HCT116 (cell line): ENCODE measurements at regions not wholly inside any gene's neighbourhood (a gene's known extent, or its start where the extent isn't known, plus 50 kb on each side); places are given as distances from the start of the nearest gene placed in this dataset.

Source experiments
- ATAC-seq: fragments of 200-7000 bp; cut with Tn5 transposase; 2 replicates; pipeline ENCODE4 v1.9.1; 2020; ENCODE audit warnings: mild to moderate bottlenecking, moderate library complexity
- BruUV-seq: library from RNA; stranded (reverse); fragments of 400-500 nt; replicated peaks from 2 replicates; lab custom pipeline; 2021; lab: Mats Ljungman, UMichigan
- CTCF ChIA-PET: fragments of 300-600 bp; sonication (Branson Sonifier 250); formaldehyde crosslinking; loops from one replicate; lab custom pipeline; 2021; ENCODE audit warnings: antibody characterized with exemption; lab: Charles Lee
- POLR2A ChIA-PET: fragments of 300-600, 350-600 bp; sonication (Branson Sonifier 250); formaldehyde crosslinking; loops from one replicate; lab custom pipeline; 2021; ENCODE audit warnings: antibody characterized with exemption; lab: Charles Lee
- RAD21 ChIA-PET, 2 experiments: fragments of 300-600 bp; sonication (Branson Sonifier 250); formaldehyde crosslinking; loops; one replicate each; lab custom pipeline; 2023; ENCODE audit warnings: low total read pairs in 2 of 2; ENCODE audit not compliant: uncharacterized antibody in 2 of 2, unreplicated experiment in 2 of 2, low non-redundant PET in 1 of 2; lab: Charles Lee
- DNase-seq: peaks from one replicate; pipeline ENCODE4 v3.0.0-alpha.2; 2010; ENCODE audit warnings: low read depth, low spot score
- H2AFZ ChIP-seq: fragments of 200-600 bp; shearing (Covaris generic), sonication (generic); 2 replicates; pipeline ENCODE4 v1.6.1; 2017; ENCODE audit warnings: low read depth, mixed run types, mixed read lengths, antibody characterized with exemption, low read length; ENCODE audit not compliant: poor library complexity, severe bottlenecking
- H3K27ac ChIP-seq: 2 replicates; pipeline ENCODE4 v1.5.1; 2012; ENCODE audit warnings: low read depth, low read length
- H3K27me3 ChIP-seq: fragments of 200-600 bp; sonication (generic); 2 replicates; pipeline ENCODE4 v1.6.1; 2016; ENCODE audit warnings: mixed run types, low read length, mixed read lengths; ENCODE audit not compliant: insufficient read depth
- H3K36me3 ChIP-seq, 2 experiments: fragments of 200-500 bp in 1 of 2; fragments of 200-600 bp in 1 of 2; sonication (Bioruptor generic) in 1 of 2; sonication (generic) in 1 of 2; 2 replicates each; pipeline versions ENCODE4 v1.5.1 to v1.6.1; 2014 to 2016; ENCODE audit warnings: low read length in 2 of 2, inconsistent platforms in 1 of 2, mixed read lengths in 1 of 2, mixed run types in 1 of 2; ENCODE audit not compliant: insufficient read depth in 2 of 2, control insufficient read depth in 1 of 2
- H3K4me1 ChIP-seq, 2 experiments: fragments of 200-600 bp in 1 of 2; sonication (generic) in 1 of 2; 2 replicates each; pipeline versions ENCODE4 v1.5.1 to v1.6.1; 2012 to 2017; ENCODE audit warnings: low read length in 2 of 2, inconsistent platforms in 1 of 2, mild to moderate bottlenecking in 1 of 2, mixed read lengths in 1 of 2, mixed run types in 1 of 2, moderate library complexity in 1 of 2; ENCODE audit not compliant: insufficient read depth in 2 of 2, control insufficient read depth in 1 of 2
- H3K4me2 ChIP-seq: fragments of 200-600 bp; sonication (generic); 2 replicates; pipeline ENCODE4 v1.6.1; 2017; ENCODE audit warnings: mixed run types, low read length, mixed read lengths
- H3K4me3 ChIP-seq, 2 experiments: fragments of 200-600 bp in 1 of 2; sonication (generic) in 1 of 2; replicated peaks in 1 of 2; 2 replicates each; pipeline ENCODE4 v1.5.1; 2011 to 2016; ENCODE audit warnings: low read length in 2 of 2, control low read depth in 1 of 2, low read depth in 1 of 2, mild to moderate bottlenecking in 1 of 2, mixed read lengths in 1 of 2, mixed run types in 1 of 2
- H3K79me2 ChIP-seq: fragments of 200-600 bp; sonication (generic); 2 replicates; pipeline ENCODE4 v1.6.1; 2017; ENCODE audit warnings: mild to moderate bottlenecking, mixed run types, low read length, moderate library complexity, mixed read lengths; ENCODE audit not compliant: insufficient read depth
- H3K9ac ChIP-seq: fragments of 200-600 bp; sonication (generic); 2 replicates; pipeline ENCODE4 v1.6.1; 2016; ENCODE audit warnings: low read length, mixed read lengths
- H3K9me2 ChIP-seq: fragments of 200-600 bp; sonication (generic), shearing (Covaris generic); 2 replicates; pipeline ENCODE4 v1.6.1; 2017; ENCODE audit warnings: mixed run types, mild to moderate bottlenecking, moderate library complexity; ENCODE audit not compliant: insufficient read depth
- H3K9me3 ChIP-seq, 2 experiments: fragments of 200-500 bp in 1 of 2; fragments of 200-600 bp in 1 of 2; sonication (Bioruptor generic) in 1 of 2; sonication (generic) in 1 of 2; 2 replicates each; pipeline ENCODE4 v1.6.1; 2014 to 2017; ENCODE audit warnings: low read length in 2 of 2, mixed read lengths in 2 of 2, inconsistent platforms in 1 of 2, low read depth in 1 of 2, mild to moderate bottlenecking in 1 of 2, mixed run types in 1 of 2, moderate library complexity in 1 of 2; ENCODE audit not compliant: control insufficient read depth in 1 of 2, insufficient read depth in 1 of 2
- H4K20me1 ChIP-seq: fragments of 200-600 bp; sonication (generic), shearing (Covaris generic); 2 replicates; pipeline ENCODE4 v1.6.1; 2017; ENCODE audit warnings: mixed run types, mild to moderate bottlenecking, moderate library complexity; ENCODE audit not compliant: insufficient read depth
- CEBPB ChIP-seq: IDR thresholded peaks from 2 replicates; pipeline ENCODE4 v1.6.1; 2012; ENCODE audit warnings: low read depth
- EGR1 ChIP-seq: IDR thresholded peaks from 2 replicates; pipeline ENCODE4 v1.6.1; 2012; ENCODE audit warnings: low read depth
- EZH2phosphoT487 ChIP-seq: fragments of 200-600 bp; IDR thresholded peaks from 2 replicates; pipeline ENCODE4 v1.6.1; 2018; ENCODE audit warnings: antibody characterized with exemption, borderline replicate concordance
- JUND ChIP-seq: IDR thresholded peaks from 2 replicates; pipeline ENCODE4 v1.6.1; 2012
- MAX ChIP-seq: IDR thresholded peaks from 2 replicates; pipeline ENCODE4 v1.6.1; 2012
- POLR2AphosphoS5 ChIP-seq: IDR thresholded peaks from 2 replicates; pipeline ENCODE4 v1.6.1; 2011; ENCODE audit warnings: mild to moderate bottlenecking, low read depth, low read length, moderate library complexity
- RAD21 ChIP-seq: IDR thresholded peaks from 2 replicates; pipeline ENCODE4 v1.6.1; 2012; ENCODE audit warnings: low read depth, mild to moderate bottlenecking
- REST ChIP-seq: IDR thresholded peaks from 2 replicates; pipeline ENCODE4 v1.6.1; 2012; ENCODE audit warnings: low read depth
- SP1 ChIP-seq: IDR thresholded peaks from 2 replicates; pipeline ENCODE4 v1.6.1; 2012; ENCODE audit warnings: low read depth
- TCF7L2 ChIP-seq: IDR thresholded peaks from 2 replicates; pipeline ENCODE4 v1.7.0; 2011; ENCODE audit warnings: borderline replicate concordance, inconsistent platforms; ENCODE audit not compliant: insufficient read depth, insufficient read length; ENCODE audit errors: extremely low read depth
- ZFX ChIP-seq: fragments of 450-650 bp; IDR thresholded peaks from 2 replicates; pipeline ENCODE4 v1.6.1; 2017
- ZNF274 ChIP-seq: fragments of 200-500 bp; sonication (Bioruptor generic); IDR thresholded peaks from 2 replicates; pipeline ENCODE4 v1.6.1; 2014; ENCODE audit warnings: mild to moderate bottlenecking, low read depth, low read length, inconsistent platforms
- intact Hi-C: fragments of 100-400 bp; cut with micrococcal nuclease; formaldehyde crosslinking; loops from 2 replicates; pipeline ENCODE4 v1.10.0; 2022

- Histone ChIP-seq H2AFZ (no peak overlapping the region), H3K9ac (no peak overlapping the region), H3K79me2 (no peaks in the 10 kb centered on the region), H3K9me3 (peaks cover 13 to 24% of the 10 kb centered on the region in 2 experiments; a peak in 3 of 4 replicates), H3K36me3 (no peaks in the 10 kb centered on the region), H3K27ac (no peak overlapping the region), H3K4me2 (no peak overlapping the region), H3K27me3 (no peaks in the 10 kb centered on the region), H3K4me1 (no peaks in the 10 kb centered on the region)
- ChIA-PET CTCF (no interaction called here), RAD21 (no interaction called here)
- ATAC-seq = no peak
- BruUV-seq = no TSS peak
- no peak for TF ChIP-seq POLR2AphosphoS5
- no peak for TF ChIP-seq ZNF274
- TF ChIP-seq RAD21 = no peak
- TF ChIP-seq ZFX = no peak
- no peak for TF ChIP-seq SP1
- no peak for TF ChIP-seq EZH2phosphoT487
- TF ChIP-seq EGR1 = no peak
- no peak for TF ChIP-seq CEBPB
- TF ChIP-seq, all 23 proteins: peak for 0
- Histone ChIP-seq H4K20me1 (no peaks in the 10 kb centered on the region), H3K9me2 (no peaks in the 10 kb centered on the region), H3K4me3 (no peak overlapping the region)
- POLR2A ChIA-PET = no interaction called here
- no peak for DNase-seq
- intact Hi-C loops = no loop called here
Measured at GRCh38 chr5:18984559-18985080, 1003.4 kb downstream of the CDH18 start.

GRCh38 chr5:18985171-18985758 is 1002.7 kb downstream of the CDH18 start:
- no peak for DNase-seq
- intact Hi-C loops = no loop called here
- TF ChIP-seq RAD21 (no peak), ZFX (no peak), JUND (no peak), TCF7L2 (no peak), REST (no peak), MAX (no peak)
- TF ChIP-seq, all 23 proteins: peak for 0
- H3K9ac ChIP-seq = no peak overlapping the region
- no peaks in the 10 kb centered on the region for H3K79me2 ChIP-seq
- ChIA-PET CTCF (no interaction called here), POLR2A (no interaction called here), RAD21 (no interaction called here)
- H3K27me3 ChIP-seq = no peaks in the 10 kb centered on the region
- H3K4me1 ChIP-seq = no peaks in the 10 kb centered on the region
- H3K27ac ChIP-seq = no peak overlapping the region
- no peak overlapping the region for H3K4me3 ChIP-seq
- H3K36me3 ChIP-seq = no peaks in the 10 kb centered on the region
- H4K20me1 ChIP-seq = no peaks in the 10 kb centered on the region
- no peak overlapping the region for H2AFZ ChIP-seq
- no TSS peak for BruUV-seq
- no peak for ATAC-seq
- H3K4me2 ChIP-seq = no peak overlapping the region
- H3K9me2 ChIP-seq = no peaks in the 10 kb centered on the region
- peaks cover 15 to 21% of the 10 kb centered on the region in 2 experiments; a peak in 3 of 4 replicates for H3K9me3 ChIP-seq
